ENCODE measurements at regions not wholly inside any gene's neighbourhood (a gene's known extent, or its start where the extent isn't known, plus 50 kb on each side); places are given as distances from the start of the nearest gene placed in this dataset.
A peak's percentile ranks its signal among the peaks of the same experiment; 100 is the strongest.
"Not testable (repeated sequence)": the region's sequence is repeated elsewhere in the genome, so short reads cannot be mapped to it uniquely, and the experiment has no call there.

DNA sequence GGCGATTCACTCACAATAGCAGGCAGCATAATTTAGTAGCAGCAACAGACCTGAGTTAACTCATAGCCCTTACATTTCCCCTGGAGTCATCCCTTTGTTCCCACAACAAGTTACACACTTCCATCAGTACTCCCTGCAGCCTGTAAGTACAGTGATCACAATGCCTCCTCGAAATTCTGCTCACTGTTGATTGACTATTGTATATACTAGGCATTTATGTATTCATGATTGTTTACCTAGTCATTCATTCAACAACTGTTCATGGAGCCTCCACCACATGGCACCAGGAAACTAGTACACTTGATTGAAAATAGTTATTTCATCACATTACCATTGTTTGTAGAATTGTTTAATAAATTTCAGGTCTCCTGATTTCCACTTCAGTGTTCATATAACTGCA is 71.4 kb upstream of the P3H2 start:
- peak; percentile 32 for DNase-seq

DNA sequence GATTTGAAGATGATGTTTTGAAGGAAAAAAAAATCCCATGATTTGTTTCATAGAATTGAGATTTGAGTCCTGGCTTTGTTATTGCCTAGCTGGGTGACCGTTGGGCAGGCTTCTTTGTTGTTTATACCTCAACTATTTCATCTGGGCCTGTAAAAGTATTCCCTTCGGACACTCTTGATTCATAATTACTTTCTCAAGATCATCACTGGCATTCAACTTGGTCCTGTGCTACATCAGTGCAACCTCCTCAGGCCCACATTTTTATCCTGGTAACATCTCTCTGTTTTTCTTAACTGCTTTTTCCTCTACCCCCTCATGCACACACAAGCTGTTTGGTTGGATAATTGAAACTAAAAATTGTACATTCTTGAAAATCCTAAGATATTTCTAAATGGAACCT is 67.5 kb upstream of the P3H2 start:
- DNase-seq: no peak

DNA sequence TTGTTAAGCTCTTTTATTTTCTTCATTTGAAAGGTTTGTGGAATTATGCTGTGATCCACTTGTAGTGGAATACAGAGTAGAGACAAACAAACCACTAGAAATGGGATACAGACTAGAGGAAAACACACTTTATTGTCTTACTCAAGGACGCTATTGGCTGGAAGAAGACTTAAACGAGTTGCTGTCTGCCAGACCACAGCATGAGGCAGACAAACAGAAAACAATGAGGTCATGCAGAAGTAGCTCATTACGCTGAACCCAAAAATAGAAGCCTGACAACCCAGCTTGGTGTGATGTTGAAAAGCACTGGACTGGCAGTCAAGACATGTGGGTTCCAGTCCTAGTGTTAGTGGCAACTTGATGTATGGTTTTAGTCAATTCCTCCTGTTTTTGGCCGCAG is 62.4 kb upstream of the P3H2 start:
- DNase-seq: peak; percentile 60

DNA sequence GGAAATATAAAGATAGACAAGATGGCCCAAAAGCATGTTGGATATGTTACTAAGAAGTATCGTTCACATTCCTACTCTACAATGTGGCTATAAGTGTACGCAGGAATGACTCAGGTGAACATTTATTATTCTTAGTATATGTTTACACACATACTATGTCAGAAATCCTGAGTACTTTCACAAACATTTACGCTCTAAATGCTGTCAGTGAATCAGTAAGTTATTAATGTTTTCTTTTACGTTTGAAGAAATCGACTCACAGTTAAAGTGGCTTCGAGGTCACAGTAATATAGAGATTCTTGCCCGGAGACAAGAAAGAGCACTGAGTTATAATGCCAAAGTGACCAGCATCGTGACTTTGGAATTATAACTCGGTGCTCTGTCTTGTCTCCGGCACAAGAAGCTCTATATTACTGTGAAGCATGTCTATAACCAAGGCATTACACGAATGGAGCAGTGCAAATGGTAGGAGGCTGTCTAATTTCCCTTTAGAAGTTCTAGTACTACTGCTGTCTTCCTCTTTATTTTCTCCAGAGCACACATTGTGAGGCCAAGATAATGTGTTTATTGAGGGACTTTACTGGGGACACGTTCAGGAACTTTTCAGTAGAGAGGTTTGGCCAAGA is 61.8 kb upstream of the P3H2 start:
- no peak for DNase-seq

DNA sequence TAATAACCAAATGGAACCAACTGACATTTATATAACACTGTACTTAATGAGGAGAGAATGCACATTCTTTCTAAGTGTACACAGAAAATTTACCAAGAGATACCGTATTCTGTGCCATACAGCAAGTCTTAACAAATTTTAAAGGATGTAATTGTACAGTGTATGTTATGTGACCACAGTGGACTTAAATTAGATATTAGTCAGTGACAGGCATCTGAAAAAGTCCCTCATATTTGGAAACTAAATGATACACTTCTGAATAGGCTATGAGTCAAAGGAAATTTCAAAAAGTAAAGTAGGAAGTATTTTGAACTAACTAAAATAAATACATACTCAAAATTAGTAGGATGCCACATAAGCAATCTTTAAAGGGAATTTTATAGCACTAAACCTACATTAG is 59.6 kb upstream of the P3H2 start:
- no peak for DNase-seq

DNA sequence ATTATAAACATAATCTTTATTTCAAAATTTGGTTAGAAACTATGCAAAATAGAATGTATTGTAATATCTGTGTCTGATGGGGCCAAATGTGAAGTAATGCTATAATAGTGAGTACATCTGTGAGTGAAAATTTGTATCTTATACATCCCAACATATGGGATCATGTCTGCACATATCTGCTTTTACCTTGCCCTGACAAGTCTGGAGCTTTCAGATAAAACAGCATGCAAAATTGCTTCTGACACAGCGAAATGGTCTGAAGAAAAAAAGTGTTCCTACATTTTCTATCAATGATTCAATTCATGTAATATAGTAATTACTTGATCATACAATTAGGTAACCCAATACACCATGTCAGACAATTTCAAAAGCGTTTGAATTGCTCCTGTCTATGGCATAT is 58.1 kb upstream of the P3H2 start:
- no peak for DNase-seq

DNA sequence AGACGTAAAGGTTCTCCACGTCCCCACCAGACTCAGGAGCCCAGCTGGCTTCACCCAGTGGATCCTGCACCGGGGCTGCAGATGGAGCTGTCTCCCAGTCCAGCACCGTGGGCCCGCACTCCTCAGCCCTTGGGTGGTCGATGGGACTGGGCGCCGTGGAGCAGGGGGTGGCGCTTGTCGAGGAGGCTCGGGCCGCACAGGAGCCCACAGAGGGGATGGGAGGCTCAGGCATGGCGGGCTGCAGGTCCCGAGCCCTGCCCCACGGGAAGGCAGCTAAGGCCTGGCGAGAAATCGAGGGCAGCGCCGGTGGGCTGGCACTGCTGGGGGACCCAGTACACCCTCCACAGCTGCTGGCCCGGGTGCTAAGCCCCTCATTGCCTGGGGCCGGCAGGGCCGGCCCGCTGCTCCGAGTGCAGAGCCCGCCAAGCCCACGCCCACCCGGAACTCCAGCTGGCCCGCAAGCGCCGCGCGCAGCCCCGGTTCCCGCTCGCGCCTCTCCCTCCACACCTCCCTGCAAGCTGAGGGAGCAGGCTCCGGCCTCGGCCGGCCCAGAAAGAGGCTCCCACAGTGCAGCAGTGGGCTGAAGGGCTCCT is 56.3 kb upstream of the P3H2 start:
- not testable (repeated sequence) for DNase-seq

DNA sequence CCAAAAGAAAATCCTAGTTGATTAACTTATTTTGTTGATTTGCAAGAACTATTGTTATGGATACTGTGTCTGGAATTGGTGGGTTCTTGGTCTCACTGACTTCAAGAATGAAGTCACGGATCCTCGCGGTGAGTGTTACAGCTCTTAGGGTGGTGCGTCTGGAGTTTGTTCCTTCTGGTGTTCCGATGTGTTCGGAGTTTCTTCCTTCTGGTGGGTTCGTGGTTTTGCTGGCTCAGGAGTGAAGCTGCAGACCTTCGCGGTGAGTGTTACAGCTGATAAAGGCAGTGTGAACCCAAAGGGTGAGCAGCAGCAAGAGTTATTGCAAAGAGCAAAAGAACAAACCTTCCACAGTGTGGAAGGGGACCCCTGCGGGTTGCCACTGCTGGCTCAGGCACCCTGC is 55.4 kb upstream of the P3H2 start:
- not testable (repeated sequence) for DNase-seq

DNA sequence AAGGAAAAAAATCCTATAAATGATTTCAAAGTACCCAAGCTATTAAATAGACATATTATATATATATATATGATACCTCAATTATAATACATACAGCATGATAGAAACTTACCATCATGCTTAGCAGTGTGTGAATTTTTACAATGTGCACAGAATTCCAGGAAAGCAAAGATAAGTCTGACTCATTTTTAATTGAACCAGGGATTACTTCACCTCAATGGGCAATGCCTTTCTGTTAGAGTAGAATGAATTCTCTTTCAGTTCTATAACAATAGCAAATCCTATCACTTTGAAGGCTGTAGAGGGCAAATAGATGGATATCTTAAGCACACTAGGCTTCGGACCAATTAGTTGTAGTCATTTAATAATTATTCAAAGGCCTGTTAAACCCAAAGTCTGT is 54.8 kb upstream of the P3H2 start:
- DNase-seq: no peak

DNA sequence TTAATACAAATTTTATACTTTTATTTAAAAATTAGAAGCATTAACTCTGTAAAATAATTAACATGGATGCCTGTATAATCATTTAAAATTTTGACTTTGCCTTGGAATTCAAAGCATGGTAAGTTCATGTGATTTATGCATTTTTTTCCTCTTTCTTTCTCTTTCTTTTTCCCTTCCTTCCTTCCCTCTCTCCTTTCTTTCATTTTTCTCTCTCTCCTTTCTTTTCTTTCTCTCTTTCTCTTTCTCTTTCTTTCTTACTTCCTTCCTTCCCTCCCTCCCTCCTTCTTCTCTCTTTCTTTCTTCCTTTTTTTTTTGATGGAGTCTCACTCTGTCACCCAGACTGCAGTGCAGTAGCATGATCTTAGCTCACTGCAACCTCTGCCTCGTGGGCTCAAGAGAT is 53.8 kb upstream of the P3H2 start:
- no peak for DNase-seq

DNA sequence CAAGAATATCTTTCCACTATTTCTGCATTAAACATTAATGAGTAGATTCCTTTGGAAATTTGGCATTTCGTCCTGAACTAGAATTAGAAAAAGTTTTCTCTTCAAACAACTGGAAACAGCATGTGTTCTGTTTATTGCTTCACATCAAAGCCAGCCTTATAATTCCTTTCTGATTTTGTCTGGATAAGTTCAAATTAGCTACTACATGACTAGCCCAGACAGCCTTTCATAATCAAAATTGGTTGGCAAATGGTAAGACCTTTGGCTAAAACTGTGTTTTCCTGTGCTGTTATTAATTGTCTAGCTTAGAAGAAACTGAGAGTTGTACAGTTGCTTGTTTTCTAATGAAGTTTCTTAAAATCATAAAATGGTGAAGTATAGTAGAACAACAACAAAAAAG is 52.7 kb upstream of the P3H2 start:
- DNase-seq: no peak

DNA sequence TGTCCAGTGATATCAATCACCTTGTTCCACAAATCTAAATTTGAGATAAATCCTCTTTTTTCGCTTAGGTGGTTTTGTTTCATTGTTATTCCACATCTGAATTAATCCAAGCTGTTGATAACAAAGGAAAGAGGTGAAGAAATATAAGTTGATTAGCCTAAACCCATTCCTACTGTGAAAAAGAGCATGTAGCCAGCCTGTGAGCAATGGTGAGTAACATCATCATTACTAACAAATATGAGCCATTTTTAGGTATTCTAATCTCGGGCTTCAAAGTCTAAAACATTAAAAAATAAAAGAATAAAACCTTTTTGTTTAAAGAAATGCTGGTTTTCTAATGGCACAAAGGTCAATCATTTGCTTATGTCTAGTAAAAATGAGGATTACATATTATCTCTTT is 52.1 kb upstream of the P3H2 start:
- no peak for DNase-seq

Data from COR-L47 (cell line).